Left colon (tissue), 2 donors: ENCODE measurements at regions not wholly inside any gene's neighbourhood (a gene's known extent, or its start where the extent isn't known, plus 50 kb on each side); places are given as distances from the start of the nearest gene placed in this dataset.

Experiments used
- ATAC-seq: fragments of 200-7000 bp; cut with Tn5 transposase; one replicate; pipeline ENCODE4 v1.9.1; 2020; ENCODE audit warnings: mild to moderate bottlenecking, moderate library complexity
- DNase-seq, 2 donors: peaks; one replicate each; pipeline ENCODE4 v3.0.0-alpha.2; 2020
- intact Hi-C, 2 donors: fragments of 100-400 bp; cut with DNase I in 1 of 2; cut with micrococcal nuclease in 1 of 2; formaldehyde crosslinking; loops; one replicate each; pipeline versions ENCODE4 v1.11.2 to v1.14.0; 2022; cut with DNase I, micrococcal nuclease
- donor health status: DM: no; HTN: no; CAD: no.
- donor health status: DM: yes; HTN: yes; CAD: no.

- DNase-seq (no peak), ATAC-seq (no peak)
- intact Hi-C loops: no loop called here
Measured at GRCh38 chr10:112080231-112080630, 103.3 kb downstream of the GPAM start.

GRCh38 chr10:112082120-112082519, 101.4 kb downstream of the GPAM start:
- ATAC-seq: no peak
- DNase-seq: no peak
- intact Hi-C loops: no loop called here

GRCh38 chr10:112083472-112083871, 100.1 kb downstream of the GPAM start:
- ATAC-seq (no peak), DNase-seq (no peak)
- intact Hi-C loops: no loop called here

- DNase-seq: no peak
- intact Hi-C loops: no loop called here
- no peak for ATAC-seq
Measured at GRCh38 chr10:112087953-112088456, 95.6 kb downstream of the GPAM start.

- DNase-seq (no peak), ATAC-seq (no peak)
- intact Hi-C loops: no loop called here
Measured at GRCh38 chr10:112091703-112092102, 91.9 kb downstream of the GPAM start.

GRCh38 chr10:112092519-112092918, 91.0 kb downstream of the GPAM start:
- ATAC-seq (no peak), DNase-seq (no peak)
- intact Hi-C loops: no loop called here

GRCh38 chr10:112094984-112095383, 88.6 kb downstream of the GPAM start:
- intact Hi-C loops: no loop called here
- ATAC-seq: no peak
- no peak for DNase-seq

GRCh38 chr10:112095731-112096130, 87.8 kb downstream of the GPAM start:
- intact Hi-C loops: no loop called here
- DNase-seq: no peak
- ATAC-seq: no peak

GRCh38 chr10:112098682-112099081, 84.9 kb downstream of the GPAM start:
- no peak for DNase-seq
- ATAC-seq: no peak
- intact Hi-C loops: no loop called here
